Thyroid gland (tissue), 4 donors: ENCODE measurements at regions not wholly inside any gene's neighbourhood (a gene's known extent, or its start where the extent isn't known, plus 50 kb on each side); places are given as distances from the start of the nearest gene placed in this dataset.

ENCODE experiments used
- CTCF ChIP-seq, 6 experiments: fragments of 200-600 bp in 3 of 6; fragments of 450-650 bp in 3 of 6; sonication (generic) in 3 of 6; IDR thresholded peaks; one replicate each; pipeline ENCODE4 v1.5.1; 2016 to 2019; ENCODE audit warnings: antibody characterized with exemption in 6 of 6, mild to moderate bottlenecking in 2 of 6, inconsistent platforms in 1 of 6, moderate library complexity in 1 of 6
- POLR2A ChIP-seq, 2 donors: fragments of 450-650 bp; IDR thresholded peaks; one replicate each; pipeline ENCODE4 v1.6.1; 2017; ENCODE audit warnings: antibody characterized with exemption in 2 of 2, mild to moderate bottlenecking in 2 of 2, moderate library complexity in 1 of 2

- no peak for TF ChIP-seq CTCF (IDR thresholded peaks at IDR 0.05)
- no peak for TF ChIP-seq POLR2A (IDR thresholded peaks at IDR 0.05)
These were observed 81.0 kb upstream of the SCAF11 start for GRCh38 chr12:46071335-46071734.
